ENCODE measurements at regions not wholly inside any gene's neighbourhood (a gene's known extent, or its start where the extent isn't known, plus 50 kb on each side); places are given as distances from the start of the nearest gene placed in this dataset.

DNA sequence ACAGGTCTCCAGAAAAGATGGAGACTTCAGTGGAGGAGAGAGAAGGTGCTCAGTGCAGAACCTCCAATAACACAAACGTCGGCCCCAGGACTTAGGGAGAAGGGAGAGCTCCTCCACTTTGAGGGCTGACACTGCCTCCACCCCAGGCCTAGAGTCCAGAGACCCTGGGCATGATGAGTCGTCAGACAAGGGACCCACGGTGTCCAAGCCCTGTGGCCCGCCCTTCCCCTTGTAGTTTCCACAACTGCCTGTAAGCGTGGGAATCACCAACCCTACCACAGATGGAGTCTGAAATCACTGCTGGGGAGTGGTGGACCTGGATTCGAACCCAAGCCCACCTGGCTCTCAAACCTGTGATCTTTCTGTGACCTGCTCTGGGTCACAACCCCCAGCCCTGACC is 281.1 kb downstream of the NPHP4 start:
- no peak for DNase-seq

- DNase-seq: no peak
These were observed 282.2 kb downstream of the NPHP4 start for GRCh38 chr1:5709976-5710375.

GRCh38 chr1:5709461-5709975 is 282.7 kb downstream of the NPHP4 start:
- peak; percentile 7 to 23 for DNase-seq

GRCh38 chr1:5708346-5709245 is 283.6 kb downstream of the NPHP4 start:
- no peak for DNase-seq

GRCh38 chr1:5707566-5708345 is 284.5 kb downstream of the NPHP4 start:
- DNase-seq: no peak

- DNase-seq: no peak
These were observed 286.0 kb downstream of the NPHP4 start for GRCh38 chr1:5706239-5706638.

GRCh38 chr1:5705751-5706150 is 286.5 kb downstream of the NPHP4 start:
- no peak for DNase-seq

DNA sequence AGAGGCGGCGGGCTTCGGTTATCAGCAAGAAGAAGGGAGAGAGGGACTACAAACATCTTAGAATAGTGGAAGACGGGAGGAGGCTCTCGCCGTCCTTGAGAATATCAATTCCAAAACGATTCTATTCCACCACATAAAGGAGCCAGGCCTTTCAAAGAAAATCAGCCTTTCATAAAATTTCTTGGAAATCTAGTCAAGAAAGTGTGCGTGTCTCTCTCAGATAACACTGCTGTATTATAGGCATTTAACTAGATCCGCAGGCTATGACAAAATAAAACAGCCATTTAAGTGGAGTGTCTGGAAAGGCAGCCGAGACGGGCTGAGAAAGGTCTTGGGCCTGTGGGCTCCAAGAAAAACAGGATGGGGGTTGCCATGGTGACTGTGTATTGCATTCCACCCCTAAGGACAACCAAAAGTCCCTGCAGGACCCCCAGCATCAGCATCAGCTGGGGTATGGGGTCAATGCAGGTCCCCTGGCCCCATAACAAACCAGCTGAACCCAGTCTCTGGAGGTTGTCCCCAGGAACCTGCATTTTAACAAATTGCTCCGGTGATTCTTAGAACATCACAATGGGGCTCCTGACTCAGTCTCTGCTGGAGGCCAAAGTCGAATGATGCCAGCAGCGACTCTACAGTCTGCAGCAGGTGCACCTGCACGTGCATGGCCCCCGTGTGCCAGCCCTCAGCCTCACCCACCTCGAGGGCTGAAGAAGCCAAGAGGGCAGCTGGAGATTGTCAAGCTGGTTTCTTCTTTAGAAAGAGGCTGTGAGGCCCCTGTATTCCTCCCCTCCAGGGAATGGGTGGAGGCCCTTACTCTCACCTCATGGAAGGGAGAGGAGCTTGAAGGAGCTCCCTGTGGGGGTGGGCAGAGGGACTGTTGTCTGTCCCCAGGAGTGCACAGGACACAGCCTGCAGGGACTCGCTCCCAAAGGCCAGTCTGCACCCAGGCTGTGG is 287.4 kb downstream of the NPHP4 start:
- DNase-seq: no peak

GRCh38 chr1:5701642-5702041 is 290.6 kb downstream of the NPHP4 start:
- DNase-seq: no peak

DNA sequence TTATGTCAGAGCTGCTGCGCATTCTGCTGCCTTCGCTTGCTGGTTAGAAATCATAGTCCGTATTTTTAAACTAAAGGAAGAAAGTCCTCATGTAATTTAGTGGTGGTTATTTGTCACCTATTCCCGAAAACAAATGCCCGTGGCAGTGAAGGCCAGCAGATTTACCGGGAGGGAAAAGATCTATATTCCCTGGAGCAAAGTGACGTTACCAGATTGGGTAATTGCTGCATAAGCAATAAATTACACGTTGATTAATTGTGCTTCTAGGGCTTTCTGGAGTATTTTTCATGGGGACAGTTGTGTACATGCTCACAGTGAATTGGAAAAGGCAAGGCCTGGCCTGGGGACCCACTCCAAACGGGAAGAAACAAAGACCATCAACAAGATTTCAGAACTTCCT is 298.7 kb downstream of the NPHP4 start:
- DNase-seq: no peak

GRCh38 chr1:5692664-5693063 is 299.6 kb downstream of the NPHP4 start:
- no peak for DNase-seq

DNA sequence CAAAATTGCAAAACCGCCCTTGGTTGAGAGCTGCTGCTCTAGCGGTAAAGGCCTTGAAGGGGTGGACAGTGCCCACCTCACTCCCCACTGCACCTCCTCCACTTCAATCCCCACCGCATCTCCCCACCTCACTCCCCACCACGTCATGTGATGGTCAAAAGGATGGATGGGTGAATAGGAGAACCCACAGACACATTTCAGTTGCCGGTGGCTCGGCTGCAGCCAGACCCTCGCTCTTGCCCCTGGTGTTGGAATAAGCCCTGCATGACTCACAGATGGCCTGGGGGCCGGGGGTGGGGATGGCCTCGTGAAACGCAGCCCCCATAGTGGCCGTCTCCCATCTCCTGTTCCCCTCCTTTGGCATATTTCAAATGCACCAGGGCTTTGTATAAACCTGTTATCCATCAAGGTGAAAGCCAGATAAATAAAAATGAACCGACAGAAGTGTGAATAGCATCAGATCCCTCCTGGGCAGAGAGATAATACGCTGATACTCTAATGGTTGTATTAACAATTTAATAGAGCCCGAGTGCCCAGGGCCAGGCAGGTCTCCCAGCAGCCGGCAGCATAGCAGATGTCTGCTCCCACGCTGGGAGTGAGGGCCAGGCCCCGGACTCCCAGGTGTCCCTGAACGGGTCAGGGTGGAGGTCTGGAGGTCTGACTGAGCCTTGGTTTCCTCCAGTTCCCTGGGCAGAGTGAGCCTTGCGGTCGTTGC is 300.3 kb downstream of the NPHP4 start:
- DNase-seq: no peak

DNA sequence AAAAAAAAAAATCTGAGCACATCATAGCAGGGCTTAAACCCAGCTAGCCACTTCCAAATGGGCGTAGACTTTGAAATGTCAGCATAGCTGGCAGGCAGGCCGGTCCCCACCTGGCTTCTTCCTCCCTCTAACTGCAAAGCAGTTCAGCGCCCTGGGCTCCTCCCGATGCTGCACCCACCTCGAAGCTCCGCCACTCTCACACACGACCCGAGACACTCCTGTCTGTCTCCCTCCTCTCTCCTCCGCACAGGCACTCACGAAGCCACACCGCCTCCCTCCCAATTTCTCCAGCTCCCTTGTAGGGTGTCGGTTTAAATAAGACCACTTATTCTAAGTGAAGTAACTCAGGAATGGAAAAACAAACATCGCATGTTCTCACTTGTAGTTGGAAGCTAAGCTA is 301.3 kb downstream of the NPHP4 start:
- DNase-seq: no peak

DNA sequence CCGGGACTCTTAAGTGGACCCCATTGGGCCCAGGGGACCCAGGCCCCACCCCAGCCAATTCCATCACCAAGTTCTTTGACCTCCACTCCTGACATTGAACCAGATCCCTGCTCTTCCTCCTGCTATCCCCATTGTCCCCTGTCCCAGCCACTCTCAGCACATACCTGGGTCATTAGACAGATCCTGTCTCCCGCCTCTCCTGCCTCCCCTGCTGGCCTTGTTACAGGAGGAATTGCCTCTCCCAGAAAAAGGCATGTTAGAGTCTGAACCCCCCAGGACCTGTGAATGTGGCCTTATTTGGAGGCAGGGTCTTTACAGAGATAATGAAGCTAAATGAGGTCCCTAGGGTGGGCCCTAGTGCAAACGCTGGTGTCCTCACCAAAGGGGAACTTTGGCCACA is 301.9 kb downstream of the NPHP4 start:
- no peak for DNase-seq

DNA sequence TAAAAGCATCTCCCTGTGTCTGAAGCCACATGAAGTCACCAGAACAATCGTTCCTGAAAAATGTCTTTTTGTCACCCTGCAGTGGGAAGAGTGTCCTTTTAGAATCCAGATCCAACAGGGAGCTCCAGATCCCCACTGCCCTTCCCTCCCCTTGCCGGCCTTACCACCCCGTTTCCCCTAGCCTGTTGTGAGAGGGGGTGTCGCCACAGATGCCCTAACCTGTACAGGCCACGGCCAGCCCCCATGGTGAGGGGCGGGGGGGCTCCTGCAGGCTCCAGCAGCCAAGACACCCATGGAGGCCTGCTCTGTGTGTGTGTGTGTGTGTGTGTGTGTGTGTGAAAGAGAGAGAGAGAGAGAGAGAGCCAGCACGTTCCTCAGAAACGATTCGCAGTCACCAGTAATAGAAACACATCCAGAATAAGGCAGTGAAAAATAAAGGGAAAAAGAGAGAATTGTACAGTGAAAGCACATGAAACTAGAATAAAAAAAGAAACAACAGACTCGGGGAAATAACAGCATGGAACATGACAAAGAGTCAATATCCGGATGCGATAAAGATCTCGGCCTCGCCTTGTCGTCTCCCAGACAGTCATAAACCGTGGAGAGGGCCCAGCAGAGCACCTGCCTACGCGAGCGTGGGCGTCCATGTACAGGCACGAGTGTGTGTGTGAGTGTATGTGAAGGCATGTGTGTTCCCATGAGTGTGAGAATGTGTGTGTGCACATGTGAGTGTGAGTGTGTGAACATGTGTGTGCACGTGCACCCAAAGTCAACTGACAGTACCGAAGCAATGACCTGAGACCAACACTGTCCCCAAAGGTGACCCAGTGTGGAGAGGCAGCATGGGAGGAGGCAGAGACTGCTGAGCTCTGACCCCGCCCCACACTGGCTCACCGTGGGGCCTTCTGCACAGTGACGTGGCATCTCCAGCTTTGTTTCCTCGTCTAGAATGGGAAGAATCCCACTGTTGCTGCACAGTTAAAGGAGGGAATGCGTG is 303.8 kb downstream of the NPHP4 start:
- DNase-seq: no peak

DNA sequence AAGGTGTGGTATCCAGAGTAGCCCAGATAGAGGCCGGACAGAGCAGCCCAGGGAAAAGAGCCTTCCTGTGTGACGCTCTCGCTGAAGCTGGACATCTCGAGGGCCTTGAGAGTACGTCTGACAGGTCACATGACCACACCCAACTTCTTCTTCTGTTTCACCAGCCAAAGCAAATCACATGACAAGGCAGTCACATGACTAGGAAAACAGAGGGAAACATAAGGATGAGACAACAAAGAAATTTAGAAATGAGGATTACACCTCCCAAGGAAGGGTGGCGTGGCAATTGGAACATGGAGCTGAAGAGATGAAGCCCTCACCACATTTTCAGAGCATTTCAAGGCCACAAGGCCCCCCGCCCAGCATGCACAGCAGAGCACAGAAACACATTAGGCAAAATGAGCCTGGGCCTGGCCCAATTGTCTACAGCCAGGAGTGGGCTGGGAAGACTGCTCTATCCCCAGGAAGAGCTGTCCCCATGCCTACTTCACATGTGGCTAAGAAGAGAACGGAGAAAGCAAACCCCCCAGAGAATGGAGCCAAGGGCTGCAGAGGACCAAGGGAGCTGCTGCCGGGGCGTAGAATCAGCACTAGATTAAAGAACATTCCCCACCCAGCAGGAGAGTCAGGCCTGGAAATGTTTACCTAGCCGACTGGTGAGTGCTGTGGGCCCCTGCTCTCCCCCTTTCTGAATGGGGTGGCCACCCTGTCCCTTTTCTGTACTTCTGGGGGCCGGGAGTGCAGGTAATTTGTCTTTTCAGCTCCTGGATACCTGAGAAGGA is 305.1 kb downstream of the NPHP4 start:
- DNase-seq: no peak

GRCh38 chr1:5686195-5686594 is 306.0 kb downstream of the NPHP4 start:
- DNase-seq: no peak

DNA sequence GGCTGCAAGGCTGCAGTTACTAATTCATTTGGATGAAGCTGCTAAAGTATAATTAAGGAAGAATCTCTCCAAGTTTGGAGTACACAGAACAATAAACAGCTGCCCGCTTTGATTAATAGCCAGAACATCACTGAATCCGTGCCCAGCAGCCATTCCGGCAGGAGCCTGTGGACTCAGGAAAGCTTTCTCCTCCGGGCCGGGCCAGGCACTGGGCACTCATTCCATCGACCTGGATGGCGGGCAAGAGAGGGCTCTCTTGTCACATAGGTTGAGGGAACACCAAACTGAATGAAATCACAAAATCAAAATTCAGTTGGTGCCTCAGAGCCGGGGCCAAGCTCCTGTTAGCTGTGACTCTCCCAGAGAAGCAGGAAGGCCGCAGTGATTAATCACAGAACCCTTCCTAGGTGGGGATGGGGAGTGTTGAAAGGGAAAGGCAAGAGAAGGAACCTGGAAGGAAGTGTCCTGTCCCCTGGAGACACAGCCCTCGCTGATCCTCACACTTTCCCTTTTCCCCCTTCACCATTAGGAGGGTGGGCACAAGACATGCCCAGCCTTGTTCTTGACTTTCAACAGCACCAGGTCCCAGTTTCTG is 306.7 kb downstream of the NPHP4 start:
- DNase-seq: no peak

DNA sequence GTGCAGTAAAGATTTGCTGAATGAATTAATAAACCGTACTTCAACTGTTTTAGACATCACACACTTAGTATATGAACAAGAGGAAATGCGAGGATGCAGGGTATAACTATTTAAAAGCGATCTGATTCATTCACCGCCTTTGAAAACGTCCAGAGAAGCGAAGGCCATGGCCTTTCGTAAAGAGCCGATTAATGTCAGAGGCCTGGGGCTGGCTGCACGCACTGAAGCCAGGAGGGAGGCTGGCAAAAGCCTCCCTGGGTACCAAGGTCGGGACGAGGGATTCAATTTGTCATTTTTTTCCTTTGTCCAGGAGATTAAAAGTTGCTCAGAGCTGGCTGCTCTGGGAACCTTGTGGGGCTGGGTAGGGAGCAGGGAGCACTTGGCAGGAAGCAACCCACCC is 307.4 kb downstream of the NPHP4 start:
- no peak for DNase-seq

- no peak for DNase-seq
These were observed 308.8 kb downstream of the NPHP4 start for GRCh38 chr1:5683446-5683845.

Measured in Kasumi-1 (cell line).